PC-3 (cell line): ENCODE measurements at regions not wholly inside any gene's neighbourhood (a gene's known extent, or its start where the extent isn't known, plus 50 kb on each side); places are given as distances from the start of the nearest gene placed in this dataset.

Source experiments
- ATAC-seq: fragments of 200-7000 bp; cut with Tn5 transposase; 2 replicates; pipeline ENCODE4 v1.9.1; 2020; ENCODE audit warnings: mild to moderate bottlenecking, moderate library complexity
- BruUV-seq: library from RNA; stranded (reverse); fragments of 400-500 nt; replicated peaks from 2 replicates; lab custom pipeline; 2021; lab: Mats Ljungman, UMichigan
- CTCF ChIA-PET: fragments of 300-600 bp; sonication (Branson Sonifier 250); formaldehyde crosslinking; loops from one replicate; lab custom pipeline; 2022; ENCODE audit warnings: antibody characterized with exemption; lab: Charles Lee
- POLR2A ChIA-PET: fragments of 300-600 bp; sonication (Branson Sonifier 250); formaldehyde crosslinking; loops from one replicate; lab custom pipeline; 2022; ENCODE audit warnings: antibody characterized with exemption; ENCODE audit not compliant: unreplicated experiment; lab: Charles Lee
- DNase-seq: peaks from one replicate; pipeline ENCODE4 v3.0.0-alpha.2; 2015
- H2AFZ ChIP-seq: fragments of 300-600 bp; sonication (generic); 2 replicates; pipeline ENCODE4 v1.6.0; 2016; ENCODE audit warnings: antibody characterized with exemption, low read length
- H3F3A ChIP-seq: fragments of 300-600 bp; sonication (generic); one replicate; pipeline ENCODE4 v1.6.0; 2017; ENCODE audit warnings: antibody characterized with exemption, low read length, control low read depth, mild to moderate bottlenecking; ENCODE audit not compliant: unreplicated experiment
- H3K27ac ChIP-seq: fragments of 300-600 bp; sonication (generic); 2 replicates; pipeline ENCODE4 v1.5.1; 2016; ENCODE audit warnings: mild to moderate bottlenecking, low read length
- H3K27me3 ChIP-seq: fragments of 300-600 bp; sonication (generic); 2 replicates; pipeline ENCODE4 v1.6.1; 2016; ENCODE audit warnings: low read length, mixed read lengths
- H3K36me3 ChIP-seq: fragments of 300-600 bp; sonication (generic); 2 replicates; pipeline ENCODE4 v1.6.1; 2016; ENCODE audit warnings: low read depth, mixed run types, low read length, mixed read lengths
- H3K4me1 ChIP-seq: fragments of 300-600 bp; sonication (generic); 2 replicates; pipeline ENCODE4 v1.5.1; 2016; ENCODE audit warnings: low read length; ENCODE audit not compliant: insufficient read depth
- H3K4me2 ChIP-seq: fragments of 300-600 bp; sonication (generic); 2 replicates; pipeline ENCODE4 v1.6.0; 2016; ENCODE audit warnings: low read length
- H3K4me3 ChIP-seq: fragments of 300-600 bp; sonication (generic); 2 replicates; pipeline ENCODE4 v1.5.1; 2016; ENCODE audit warnings: mild to moderate bottlenecking, low read length, mixed read lengths
- H3K79me2 ChIP-seq: fragments of 300-600 bp; sonication (generic); 2 replicates; pipeline ENCODE4 v1.6.1; 2017; ENCODE audit warnings: low read length, mixed read lengths
- H3K9ac ChIP-seq: fragments of 300-600 bp; sonication (generic); 2 replicates; pipeline ENCODE4 v1.6.0; 2016; ENCODE audit warnings: mild to moderate bottlenecking, low read length
- H3K9me2 ChIP-seq: fragments of 300-600 bp; sonication (generic); replicated peaks from 2 replicates; pipeline ENCODE4 v1.6.1; 2016; ENCODE audit warnings: mixed run types, low read length, mixed read lengths
- H3K9me3 ChIP-seq: fragments of 300-600 bp; sonication (generic); 2 replicates; pipeline ENCODE4 v1.6.1; 2016; ENCODE audit warnings: low read length, mixed read lengths
- H4K20me1 ChIP-seq: fragments of 300-600 bp; sonication (generic); 2 replicates; pipeline ENCODE4 v1.6.1; 2016; ENCODE audit warnings: low read length, mixed read lengths
- EZH2 ChIP-seq: fragments of 300-600 bp; sonication (generic); IDR thresholded peaks from one replicate; pipeline ENCODE4 v1.6.1; 2017; ENCODE audit warnings: antibody characterized with exemption, mild to moderate bottlenecking, low read length; ENCODE audit not compliant: unreplicated experiment
- EZH2phosphoT487 ChIP-seq: fragments of 300-600 bp; sonication (generic); IDR thresholded peaks from 2 replicates; pipeline ENCODE4 v1.6.1; 2018; ENCODE audit warnings: mild to moderate bottlenecking, antibody characterized with exemption, low read length, borderline replicate concordance
- intact Hi-C: fragments of 100-400 bp; cut with micrococcal nuclease; formaldehyde crosslinking; loops from 2 replicates; pipeline ENCODE4 v1.9.0; 2023
- TF ChIP-seq, protein P1 (sequence below): fragments of 300-600 bp; sonication (generic); conservative IDR thresholded peaks from 2 replicates; pipeline ENCODE4 v1.5.1; 2017; ENCODE audit warnings: antibody characterized with exemption, low read depth, mild to moderate bottlenecking, low read length

DNA sequence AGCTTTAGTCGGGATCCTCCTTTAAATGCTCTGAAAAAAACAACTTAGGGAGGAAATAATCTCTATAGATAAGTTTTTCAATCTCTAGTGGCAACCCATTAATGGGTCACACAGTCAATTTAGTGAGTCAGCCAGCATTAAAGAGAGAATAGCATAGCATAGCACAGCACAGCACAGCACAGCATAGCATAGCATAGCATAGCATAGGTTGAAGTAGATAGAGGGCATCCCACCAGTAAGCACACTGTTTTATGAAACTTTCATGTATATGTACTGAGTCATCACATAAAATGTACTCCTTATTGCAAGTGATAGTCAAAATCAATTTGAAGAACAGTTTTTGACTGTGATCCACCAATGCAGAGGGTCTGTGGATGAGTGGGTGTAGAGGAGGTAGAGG is 522.9 kb downstream of the CCDC171 start:
- peak overlapping the region; percentile 23; the same call in 1 of the 2 replicates for H3K27ac ChIP-seq
- H3K4me3 ChIP-seq: no peak overlapping the region
- peak; percentile 52 for DNase-seq
- H3K9me3 ChIP-seq: no peaks in the 10 kb centered on the region
- no peaks in the 10 kb centered on the region for H3F3A ChIP-seq
- H2AFZ ChIP-seq: no peak overlapping the region
- intact Hi-C loops: no loop called here
- H3K4me1 ChIP-seq: peaks cover 15% of the 10 kb centered on the region
- no TSS peak for BruUV-seq
- TF ChIP-seq EZH2phosphoT487: no peak
- no peak for TF ChIP-seq EZH2
- TF ChIP-seq, protein P1, sequence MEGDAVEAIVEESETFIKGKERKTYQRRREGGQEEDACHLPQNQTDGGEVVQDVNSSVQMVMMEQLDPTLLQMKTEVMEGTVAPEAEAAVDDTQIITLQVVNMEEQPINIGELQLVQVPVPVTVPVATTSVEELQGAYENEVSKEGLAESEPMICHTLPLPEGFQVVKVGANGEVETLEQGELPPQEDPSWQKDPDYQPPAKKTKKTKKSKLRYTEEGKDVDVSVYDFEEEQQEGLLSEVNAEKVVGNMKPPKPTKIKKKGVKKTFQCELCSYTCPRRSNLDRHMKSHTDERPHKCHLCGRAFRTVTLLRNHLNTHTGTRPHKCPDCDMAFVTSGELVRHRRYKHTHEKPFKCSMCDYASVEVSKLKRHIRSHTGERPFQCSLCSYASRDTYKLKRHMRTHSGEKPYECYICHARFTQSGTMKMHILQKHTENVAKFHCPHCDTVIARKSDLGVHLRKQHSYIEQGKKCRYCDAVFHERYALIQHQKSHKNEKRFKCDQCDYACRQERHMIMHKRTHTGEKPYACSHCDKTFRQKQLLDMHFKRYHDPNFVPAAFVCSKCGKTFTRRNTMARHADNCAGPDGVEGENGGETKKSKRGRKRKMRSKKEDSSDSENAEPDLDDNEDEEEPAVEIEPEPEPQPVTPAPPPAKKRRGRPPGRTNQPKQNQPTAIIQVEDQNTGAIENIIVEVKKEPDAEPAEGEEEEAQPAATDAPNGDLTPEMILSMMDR: no peak
- H3K4me2 ChIP-seq: peak overlapping the region; percentile 13; the same call in 1 of the 2 replicates
- H3K79me2 ChIP-seq: no peaks in the 10 kb centered on the region
- POLR2A ChIA-PET: no interaction called here
- H3K9me2 ChIP-seq: no peaks in the 10 kb centered on the region
- H3K9ac ChIP-seq: no peak overlapping the region
- H4K20me1 ChIP-seq: no peaks in the 10 kb centered on the region
- CTCF ChIA-PET: no interaction called here
- no peaks in the 10 kb centered on the region for H3K27me3 ChIP-seq
- H3K36me3 ChIP-seq: no peaks in the 10 kb centered on the region
- peak; percentile 88 for ATAC-seq

DNA sequence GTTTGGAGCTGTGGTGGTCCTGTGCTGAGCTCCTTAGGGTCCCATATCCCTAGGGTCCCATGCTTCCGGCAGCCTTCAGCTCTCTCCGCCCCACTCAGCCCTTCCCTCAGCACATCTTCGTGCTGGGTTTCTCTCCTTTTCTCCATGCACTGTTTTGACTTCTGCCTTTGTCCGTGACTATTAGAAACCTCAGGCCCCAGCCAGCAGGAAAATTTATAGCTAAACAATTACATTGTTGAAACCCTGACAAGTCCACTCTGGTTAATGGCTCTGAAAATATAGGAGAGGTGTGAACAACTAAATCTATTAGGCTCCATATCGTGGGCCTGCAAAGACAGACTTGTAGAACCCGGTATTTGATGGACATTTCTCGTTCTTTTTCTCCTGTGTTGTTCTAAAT is 523.7 kb downstream of the CCDC171 start:
- H3K27ac ChIP-seq: no peak overlapping the region
- H2AFZ ChIP-seq: no peak overlapping the region
- H3K4me1 ChIP-seq: peaks cover 15% of the 10 kb centered on the region
- intact Hi-C loops: no loop called here
- no peaks in the 10 kb centered on the region for H3F3A ChIP-seq
- CTCF ChIA-PET: no interaction called here
- H3K4me2 ChIP-seq: no peak overlapping the region
- DNase-seq (no peak), ATAC-seq (no peak)
- no peaks in the 10 kb centered on the region for H4K20me1 ChIP-seq
- POLR2A ChIA-PET: no interaction called here
- H3K9me2 ChIP-seq: no peaks in the 10 kb centered on the region
- H3K36me3 ChIP-seq: no peaks in the 10 kb centered on the region
- no peak for TF ChIP-seq EZH2
- TF ChIP-seq, protein P1: no peak
- TF ChIP-seq EZH2phosphoT487: no peak
- BruUV-seq: no TSS peak
- H3K9me3 ChIP-seq: no peaks in the 10 kb centered on the region
- no peak overlapping the region for H3K4me3 ChIP-seq
- no peaks in the 10 kb centered on the region for H3K79me2 ChIP-seq
- H3K9ac ChIP-seq: no peak overlapping the region
- H3K27me3 ChIP-seq: no peaks in the 10 kb centered on the region

DNA sequence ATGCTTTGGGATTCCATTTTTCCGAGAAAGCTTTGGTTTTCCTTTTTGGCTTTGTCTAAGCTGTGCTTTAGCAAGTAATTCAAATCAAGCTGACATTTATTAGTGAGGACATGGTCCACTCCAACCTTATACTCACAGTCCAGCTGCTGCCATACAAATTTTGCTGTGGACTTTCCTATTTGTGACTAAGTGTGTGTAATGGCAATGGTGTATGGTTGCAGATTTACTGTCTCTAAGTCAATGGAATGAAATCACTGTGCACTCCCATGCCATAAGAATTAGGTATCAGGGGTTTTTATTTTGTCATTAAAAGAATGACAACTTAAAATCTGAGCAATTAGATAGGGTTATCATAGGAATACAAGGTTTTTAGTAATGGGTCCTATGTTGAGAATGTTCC is 530.0 kb downstream of the CCDC171 start:
- no peak overlapping the region for H3K9ac ChIP-seq
- H3K36me3 ChIP-seq: no peaks in the 10 kb centered on the region
- ATAC-seq (no peak), DNase-seq (no peak)
- H3K4me2 ChIP-seq: no peak overlapping the region
- no peaks in the 10 kb centered on the region for H3K9me3 ChIP-seq
- H3K79me2 ChIP-seq: no peaks in the 10 kb centered on the region
- H2AFZ ChIP-seq: no peak overlapping the region
- H4K20me1 ChIP-seq: no peaks in the 10 kb centered on the region
- ChIA-PET POLR2A (no interaction called here), CTCF (no interaction called here)
- H3K4me1 ChIP-seq: no peaks in the 10 kb centered on the region
- H3K27me3 ChIP-seq: no peaks in the 10 kb centered on the region
- H3F3A ChIP-seq: no peaks in the 10 kb centered on the region
- TF ChIP-seq EZH2phosphoT487 (no peak), EZH2 (no peak)
- TF ChIP-seq, protein P1: no peak
- no TSS peak for BruUV-seq
- no peaks in the 10 kb centered on the region for H3K9me2 ChIP-seq
- H3K27ac ChIP-seq: no peak overlapping the region
- intact Hi-C loops: no loop called here
- no peak overlapping the region for H3K4me3 ChIP-seq
